ENCODE measurements at regions not wholly inside any gene's neighbourhood (a gene's known extent, or its start where the extent isn't known, plus 50 kb on each side); places are given as distances from the start of the nearest gene placed in this dataset.

GRCh38 chr11:112811783-112812182, 149.4 kb upstream of the NCAM1 start:
- no peak for DNase-seq
- H3K27me3 ChIP-seq (ENCODE audit: control insufficient read depth in 2 of 2, insufficient read depth in 2 of 2, low read length in 2 of 2) = no peaks in the 10 kb centered on the region
- intact Hi-C loops (cut with micrococcal nuclease) = no loop called here
- Mint-ChIP-seq H3K27ac (no peak overlapping the region), H3K9me3 (peaks cover 0 to 18% (median 10%) of the 10 kb centered on the region in 7 donors), H3K4me3 (no peak overlapping the region), H3K27me3 (ENCODE audit: low read depth in 3 of 3) (peaks cover 0 to 3% (median 1%) of the 10 kb centered on the region in 3 donors), H3K4me1 (no peaks in the 10 kb centered on the region), H3K36me3 (no peaks in the 10 kb centered on the region)
- H3K36me3 ChIP-seq (replicated peaks in 1 of 2; ENCODE audit: control insufficient read depth in 1 of 2, insufficient read depth in 2 of 2, low read length in 2 of 2) = no peaks in the 10 kb centered on the region
- H3K9me3 ChIP-seq (replicated peaks in 1 of 2; ENCODE audit: control insufficient read depth in 1 of 2, insufficient read depth in 1 of 2, low read length in 2 of 2) = peaks cover 0 to 6% of the 10 kb centered on the region in 2 donors
- H3K4me3 ChIP-seq (replicated peaks in 1 of 3; ENCODE audit: low read depth in 2 of 3, low read length in 3 of 3) = no peak overlapping the region
- H3K4me1 ChIP-seq (ENCODE audit: control insufficient read depth in 1 of 2, insufficient read depth in 2 of 2, low read length in 2 of 2) = no peaks in the 10 kb centered on the region
- H3K4me2 ChIP-seq (replicated peaks; ENCODE audit: extremely low read depth, low read length, poor library complexity, severe bottlenecking) = no peak overlapping the region
- H3K79me2 ChIP-seq (ENCODE audit: insufficient read depth, low read length) = no peaks in the 10 kb centered on the region
- no peak overlapping the region for H3K9ac ChIP-seq (ENCODE audit: insufficient read depth, low read length, poor library complexity, severe bottlenecking)
- no peak overlapping the region for H2AFZ ChIP-seq (ENCODE audit: insufficient read depth, low read depth, low read length, poor library complexity, severe bottlenecking)
- no peaks in the 10 kb centered on the region for H4K20me1 ChIP-seq (ENCODE audit: insufficient read depth, low read length)
- no peak for TF ChIP-seq CTCF (IDR thresholded peaks at IDR 0.05)
- WGBS (ENCODE audit: insufficient coverage) = 60% methylated on average over 1 of the region's 4 CpGs
- H3K27ac ChIP-seq (ENCODE audit: low read depth in 1 of 2, low read length in 2 of 2) = no peak overlapping the region

DNA sequence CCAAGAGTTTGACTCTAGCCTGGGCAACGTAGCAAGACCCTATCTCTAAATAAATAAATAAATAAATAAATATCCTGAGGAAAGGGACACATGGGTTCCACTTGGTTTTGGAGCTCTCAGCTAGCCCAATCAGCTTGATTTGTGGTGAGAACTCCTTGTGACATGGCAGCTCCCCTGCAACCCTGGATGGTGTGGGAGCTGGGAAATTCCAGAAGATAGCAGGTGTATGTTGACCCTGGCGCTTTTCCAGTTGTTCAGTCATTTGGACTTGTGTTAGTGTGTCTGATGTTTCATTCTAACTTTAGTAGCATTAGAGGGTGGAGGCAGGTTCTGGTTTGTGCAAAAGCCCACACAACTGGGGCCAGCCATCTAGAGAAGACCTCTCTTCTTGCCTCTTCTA, 148.5 kb upstream of the NCAM1 start:
- TF ChIP-seq CTCF (IDR thresholded peaks at IDR 0.05) = no peak
- Histone ChIP-seq H4K20me1 (ENCODE audit: insufficient read depth, low read length) (no peaks in the 10 kb centered on the region), H3K4me3 (replicated peaks in 1 of 3; ENCODE audit: low read depth in 2 of 3, low read length in 3 of 3) (no peak overlapping the region), H3K9ac (ENCODE audit: insufficient read depth, low read length, poor library complexity, severe bottlenecking) (no peak overlapping the region), H3K4me1 (ENCODE audit: control insufficient read depth in 1 of 2, insufficient read depth in 2 of 2, low read length in 2 of 2) (no peaks in the 10 kb centered on the region), H2AFZ (ENCODE audit: insufficient read depth, low read depth, low read length, poor library complexity, severe bottlenecking) (no peak overlapping the region), H3K27ac (ENCODE audit: low read depth in 1 of 2, low read length in 2 of 2) (no peak overlapping the region), H3K36me3 (replicated peaks in 1 of 2; ENCODE audit: control insufficient read depth in 1 of 2, insufficient read depth in 2 of 2, low read length in 2 of 2) (no peaks in the 10 kb centered on the region), H3K4me2 (replicated peaks; ENCODE audit: extremely low read depth, low read length, poor library complexity, severe bottlenecking) (no peak overlapping the region), H3K27me3 (ENCODE audit: control insufficient read depth in 2 of 2, insufficient read depth in 2 of 2, low read length in 2 of 2) (no peaks in the 10 kb centered on the region), H3K79me2 (ENCODE audit: insufficient read depth, low read length) (no peaks in the 10 kb centered on the region), H3K9me3 (replicated peaks in 1 of 2; ENCODE audit: control insufficient read depth in 1 of 2, insufficient read depth in 1 of 2, low read length in 2 of 2) (peaks cover 0 to 6% of the 10 kb centered on the region in 2 donors)
- no peaks in the 10 kb centered on the region for H3K4me1 Mint-ChIP-seq
- no peaks in the 10 kb centered on the region for H3K36me3 Mint-ChIP-seq
- intact Hi-C loops (cut with micrococcal nuclease) = no loop called here
- 60% methylated on average over 1 of the region's 2 CpGs for whole genome bisulfite sequencing (ENCODE audit: insufficient coverage)
- no peak overlapping the region for H3K4me3 Mint-ChIP-seq
- peaks cover 0 to 18% (median 10%) of the 10 kb centered on the region in 7 donors for H3K9me3 Mint-ChIP-seq
- no peak overlapping the region for H3K27ac Mint-ChIP-seq
- no peak for DNase-seq
- peaks cover 0 to 2% (median 1%) of the 10 kb centered on the region in 3 donors for H3K27me3 Mint-ChIP-seq (ENCODE audit: low read depth in 3 of 3)
